NCI-H146 (cell line): ENCODE measurements at regions not wholly inside any gene's neighbourhood (a gene's known extent, or its start where the extent isn't known, plus 50 kb on each side); places are given as distances from the start of the nearest gene placed in this dataset.

Source experiments
- DNase-seq: peaks from one replicate; lab custom pipeline; 2025; lab: John Stamatoyannopoulos, UW

DNA sequence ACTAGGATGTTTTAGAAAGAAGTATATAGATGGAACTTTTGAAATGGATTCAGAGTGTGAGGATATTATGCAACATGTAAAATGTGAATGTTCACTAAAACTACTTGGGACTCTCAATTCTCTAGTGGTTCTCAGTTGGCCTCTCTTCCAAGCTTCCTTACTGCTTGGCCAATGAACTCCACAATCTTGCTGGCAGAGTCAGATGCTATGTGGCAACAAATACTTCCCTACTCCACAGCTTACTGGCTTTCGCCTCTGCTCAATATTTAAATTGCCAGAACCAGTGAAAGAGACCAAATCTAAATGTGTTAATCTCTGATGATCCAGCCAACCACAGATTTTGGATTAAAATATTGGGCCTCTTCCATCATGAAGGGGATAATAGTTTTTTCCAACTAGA, 138.4 kb downstream of the HTR1B start:
- DNase-seq, result no peak

- DNase-seq, result no peak
These were observed 140.7 kb downstream of the HTR1B start for GRCh38 chr6:77322604-77323003.

GRCh38 chr6:77318256-77318655, 145.0 kb downstream of the HTR1B start:
- no peak for DNase-seq

DNA sequence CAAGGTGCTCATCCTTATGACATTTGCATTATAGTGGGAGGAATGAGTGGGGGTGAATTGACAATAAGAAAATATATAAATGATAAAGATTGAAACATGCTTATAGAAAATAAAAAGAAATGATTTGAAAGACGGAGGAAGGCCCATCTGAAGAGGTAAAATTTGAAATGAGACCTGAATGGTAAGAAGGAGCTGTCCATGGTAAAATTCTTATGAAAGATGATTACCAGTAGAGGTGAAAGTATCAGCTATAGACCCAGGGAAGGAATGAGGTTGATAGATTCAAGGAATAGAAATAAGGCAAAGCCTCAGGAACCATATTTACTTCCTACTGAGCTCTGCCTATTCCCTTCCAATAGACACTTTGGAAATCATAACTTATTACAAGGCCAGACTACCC, 149.7 kb downstream of the HTR1B start:
- DNase-seq, result no peak

- DNase-seq, result no peak
These were observed 163.4 kb downstream of the HTR1B start for GRCh38 chr6:77299931-77300330.

DNA sequence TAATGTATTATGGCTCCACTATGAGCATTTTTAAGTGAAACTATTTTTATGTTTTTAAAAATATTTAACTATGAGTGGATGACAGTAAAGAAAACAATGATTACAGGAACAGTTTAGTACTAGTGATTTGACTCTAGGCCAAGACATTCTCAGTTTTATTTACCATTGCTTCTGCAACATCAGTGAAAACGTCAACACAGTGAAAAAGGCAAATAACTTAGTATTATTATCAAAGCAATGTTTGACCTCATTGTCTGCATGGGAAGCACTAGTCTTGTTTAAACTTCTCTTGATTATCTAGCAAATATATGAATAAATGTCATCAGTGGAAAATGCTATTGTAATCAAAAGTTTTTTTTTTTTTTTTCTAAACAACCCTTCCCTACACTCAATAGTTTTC, 165.0 kb downstream of the HTR1B start:
- no peak for DNase-seq

GRCh38 chr6:77292564-77293546, 170.4 kb downstream of the HTR1B start:
- no peak for DNase-seq

GRCh38 chr6:77290798-77291197, 172.5 kb downstream of the HTR1B start:
- no peak for DNase-seq

DNA sequence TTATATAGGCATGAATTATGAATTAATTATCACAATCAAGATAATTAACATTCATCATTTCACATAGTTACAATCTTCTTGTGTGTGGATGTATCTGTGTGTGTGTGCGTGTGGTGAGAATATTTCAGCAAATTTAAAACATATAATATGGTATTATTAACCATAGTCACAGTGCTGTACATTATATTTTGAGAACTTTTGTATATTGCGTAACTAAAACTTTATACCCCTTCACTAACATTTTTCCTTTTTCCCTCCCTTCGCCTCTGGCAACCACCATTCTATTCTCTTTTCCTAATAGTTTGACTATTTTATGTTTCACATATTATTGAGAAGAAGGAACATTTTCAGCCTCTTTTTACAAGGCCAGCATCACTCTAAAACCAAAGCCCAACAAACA, 176.8 kb downstream of the HTR1B start:
- no peak for DNase-seq

GRCh38 chr6:77273929-77274328, 189.4 kb downstream of the HTR1B start:
- no peak for DNase-seq

- peak; percentile 5 for DNase-seq
These were observed 198.3 kb downstream of the HTR1B start for GRCh38 chr6:77264970-77265369.

- DNase-seq, result no peak
These were observed 200.3 kb downstream of the HTR1B start for GRCh38 chr6:77263003-77263402.

DNA sequence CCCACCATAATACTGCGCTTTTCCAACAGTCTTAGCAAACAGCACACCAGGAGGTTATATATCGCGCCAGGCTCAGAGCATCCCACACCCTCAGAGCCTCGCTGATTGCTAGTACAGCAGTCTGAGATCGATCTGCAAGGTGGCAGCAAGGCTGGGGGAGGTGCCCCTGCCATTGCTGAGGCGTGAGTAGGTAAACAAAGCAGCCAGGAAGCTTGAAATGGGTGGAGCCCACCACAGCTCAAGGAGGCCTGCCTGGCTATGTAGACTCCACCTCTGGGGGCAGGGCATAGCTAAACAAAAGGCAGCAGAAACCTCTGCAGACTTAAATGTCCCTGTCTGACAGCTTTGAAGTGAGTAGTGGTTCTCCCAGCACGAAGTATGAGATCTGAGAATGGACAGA, 211.5 kb downstream of the HTR1B start:
- DNase-seq, result peak; percentile 4

- DNase-seq, result no peak
These were observed 213.7 kb downstream of the HTR1B start for GRCh38 chr6:77249560-77249959.

- no peak for DNase-seq
These were observed 218.3 kb downstream of the HTR1B start for GRCh38 chr6:77245026-77245425.

GRCh38 chr6:77231438-77232305, 231.6 kb downstream of the HTR1B start:
- no peak for DNase-seq

DNA sequence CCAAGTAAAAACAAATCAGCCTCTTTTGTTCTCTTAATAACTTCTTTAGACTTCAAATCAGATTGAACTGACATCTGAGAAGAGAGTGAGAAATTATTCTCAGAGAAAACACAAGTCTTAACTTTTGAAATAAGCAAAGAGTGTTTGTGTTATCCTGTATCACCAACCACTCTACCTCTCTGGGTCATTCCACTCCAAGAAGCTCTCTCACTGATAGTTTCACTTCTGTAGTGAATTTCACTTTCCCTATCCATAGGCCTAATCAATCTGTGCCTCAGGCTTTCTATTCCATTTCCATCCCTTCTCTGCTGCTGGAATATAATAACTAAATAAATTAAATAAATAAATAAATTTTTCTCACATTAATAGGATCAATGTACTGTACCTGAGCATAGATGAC, 235.0 kb downstream of the HTR1B start:
- no peak for DNase-seq

DNA sequence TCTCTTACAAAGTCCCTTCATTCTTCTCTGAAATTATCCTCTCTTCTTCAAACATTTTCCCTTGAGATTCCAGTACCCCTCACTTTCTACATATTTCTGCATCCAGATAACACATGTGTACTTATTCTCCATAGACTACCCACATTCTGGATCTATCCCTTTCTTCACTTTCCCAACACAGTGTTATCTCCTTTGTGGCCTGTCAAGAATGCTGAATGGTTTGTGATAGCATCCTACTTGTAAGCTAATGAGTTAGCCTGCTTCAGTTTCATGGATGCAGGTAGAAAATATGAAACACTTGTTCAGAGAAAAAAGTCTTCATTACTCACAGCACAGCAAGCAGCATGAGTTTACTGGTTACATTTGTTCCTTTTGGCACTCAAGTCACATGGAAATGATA, 245.4 kb downstream of the HTR1B start:
- no peak for DNase-seq

- no peak for DNase-seq
These were observed 257.4 kb downstream of the HTR1B start for GRCh38 chr6:77205936-77206335.

DNA sequence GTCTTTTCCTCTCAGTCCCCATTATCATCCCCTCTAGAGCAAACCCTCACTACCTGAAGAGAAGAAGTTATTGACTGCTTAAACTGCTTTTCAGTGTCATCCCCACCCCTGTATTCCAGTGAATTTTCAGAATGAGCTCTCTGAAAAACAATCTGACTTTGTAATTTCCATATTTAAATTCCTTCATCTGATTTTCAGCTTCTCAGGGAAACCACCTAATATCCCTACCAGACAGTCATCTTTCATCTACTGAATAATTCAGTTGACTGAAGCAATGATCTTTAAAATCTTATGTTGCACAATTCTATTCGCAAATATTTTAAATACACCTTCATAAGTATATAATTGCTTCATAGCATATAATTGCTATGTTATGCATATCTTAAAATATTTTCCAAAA, 258.7 kb downstream of the HTR1B start:
- DNase-seq, result no peak

DNA sequence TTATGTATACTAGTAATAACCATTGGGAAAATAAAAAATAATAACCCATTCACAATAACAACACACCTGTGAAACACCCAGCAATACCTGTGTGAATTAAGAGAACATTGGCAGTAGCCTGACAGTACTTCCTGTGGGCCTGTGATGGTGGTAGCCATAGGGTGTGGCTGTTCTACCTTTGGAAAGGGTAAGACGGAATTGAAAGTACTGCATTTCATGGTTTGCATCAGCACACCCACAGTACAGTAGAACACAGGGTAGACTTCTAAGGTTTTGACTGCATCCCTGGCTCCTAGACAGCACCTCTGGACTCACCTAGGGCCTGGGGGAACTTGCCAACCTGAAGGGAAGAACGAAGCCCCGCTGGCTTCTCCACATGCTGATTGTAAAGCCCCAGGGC, 279.8 kb downstream of the HTR1B start:
- DNase-seq, result no peak

GRCh38 chr6:77181749-77182148, 281.5 kb downstream of the HTR1B start:
- DNase-seq, result no peak

DNA sequence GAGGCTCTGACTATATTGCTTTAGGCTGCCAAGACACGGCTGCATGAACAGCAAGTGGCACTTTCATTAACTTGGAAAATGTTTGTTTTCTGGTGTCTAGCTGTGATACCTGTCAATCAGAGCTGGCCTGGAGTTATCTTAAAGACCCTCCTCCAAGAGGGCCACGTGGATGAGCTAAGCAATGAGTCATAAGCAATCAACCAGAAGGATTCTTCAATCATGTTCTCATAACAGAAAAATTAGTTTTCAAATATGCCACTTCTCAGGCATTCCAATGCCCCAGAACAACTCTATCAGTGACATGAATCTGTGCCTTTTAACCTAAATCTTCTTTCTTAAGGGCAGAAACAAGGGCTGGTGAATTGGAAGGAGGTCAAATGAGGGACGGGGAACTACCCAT, 283.0 kb downstream of the HTR1B start:
- no peak for DNase-seq
